PC-3 (cell line): ENCODE measurements at regions not wholly inside any gene's neighbourhood (a gene's known extent, or its start where the extent isn't known, plus 50 kb on each side); places are given as distances from the start of the nearest gene placed in this dataset.

Experiments
- ATAC-seq: fragments of 200-7000 bp; cut with Tn5 transposase; 2 replicates; pipeline ENCODE4 v1.9.1; 2020; ENCODE audit warnings: mild to moderate bottlenecking, moderate library complexity
- BruUV-seq: library from RNA; stranded (reverse); fragments of 400-500 nt; replicated peaks from 2 replicates; lab custom pipeline; 2021; lab: Mats Ljungman, UMichigan
- CTCF ChIA-PET: fragments of 300-600 bp; sonication (Branson Sonifier 250); formaldehyde crosslinking; loops from one replicate; lab custom pipeline; 2022; ENCODE audit warnings: antibody characterized with exemption; lab: Charles Lee
- POLR2A ChIA-PET: fragments of 300-600 bp; sonication (Branson Sonifier 250); formaldehyde crosslinking; loops from one replicate; lab custom pipeline; 2022; ENCODE audit warnings: antibody characterized with exemption; ENCODE audit not compliant: unreplicated experiment; lab: Charles Lee
- DNase-seq: peaks from one replicate; pipeline ENCODE4 v3.0.0-alpha.2; 2015
- H2AFZ ChIP-seq: fragments of 300-600 bp; sonication (generic); 2 replicates; pipeline ENCODE4 v1.6.0; 2016; ENCODE audit warnings: antibody characterized with exemption, low read length
- H3F3A ChIP-seq: fragments of 300-600 bp; sonication (generic); one replicate; pipeline ENCODE4 v1.6.0; 2017; ENCODE audit warnings: antibody characterized with exemption, low read length, control low read depth, mild to moderate bottlenecking; ENCODE audit not compliant: unreplicated experiment
- H3K27ac ChIP-seq: fragments of 300-600 bp; sonication (generic); 2 replicates; pipeline ENCODE4 v1.5.1; 2016; ENCODE audit warnings: mild to moderate bottlenecking, low read length
- H3K27me3 ChIP-seq: fragments of 300-600 bp; sonication (generic); 2 replicates; pipeline ENCODE4 v1.6.1; 2016; ENCODE audit warnings: low read length, mixed read lengths
- H3K36me3 ChIP-seq: fragments of 300-600 bp; sonication (generic); 2 replicates; pipeline ENCODE4 v1.6.1; 2016; ENCODE audit warnings: low read depth, mixed run types, low read length, mixed read lengths
- H3K4me1 ChIP-seq: fragments of 300-600 bp; sonication (generic); 2 replicates; pipeline ENCODE4 v1.5.1; 2016; ENCODE audit warnings: low read length; ENCODE audit not compliant: insufficient read depth
- H3K4me2 ChIP-seq: fragments of 300-600 bp; sonication (generic); 2 replicates; pipeline ENCODE4 v1.6.0; 2016; ENCODE audit warnings: low read length
- H3K4me3 ChIP-seq: fragments of 300-600 bp; sonication (generic); 2 replicates; pipeline ENCODE4 v1.5.1; 2016; ENCODE audit warnings: mild to moderate bottlenecking, low read length, mixed read lengths
- H3K79me2 ChIP-seq: fragments of 300-600 bp; sonication (generic); 2 replicates; pipeline ENCODE4 v1.6.1; 2017; ENCODE audit warnings: low read length, mixed read lengths
- H3K9ac ChIP-seq: fragments of 300-600 bp; sonication (generic); 2 replicates; pipeline ENCODE4 v1.6.0; 2016; ENCODE audit warnings: mild to moderate bottlenecking, low read length
- H3K9me2 ChIP-seq: fragments of 300-600 bp; sonication (generic); replicated peaks from 2 replicates; pipeline ENCODE4 v1.6.1; 2016; ENCODE audit warnings: mixed run types, low read length, mixed read lengths
- H3K9me3 ChIP-seq: fragments of 300-600 bp; sonication (generic); 2 replicates; pipeline ENCODE4 v1.6.1; 2016; ENCODE audit warnings: low read length, mixed read lengths
- H4K20me1 ChIP-seq: fragments of 300-600 bp; sonication (generic); 2 replicates; pipeline ENCODE4 v1.6.1; 2016; ENCODE audit warnings: low read length, mixed read lengths
- CTCF ChIP-seq: fragments of 300-600 bp; sonication (generic); conservative IDR thresholded peaks from 2 replicates; pipeline ENCODE4 v1.5.1; 2017; ENCODE audit warnings: antibody characterized with exemption, low read depth, mild to moderate bottlenecking, low read length
- EZH2 ChIP-seq: fragments of 300-600 bp; sonication (generic); IDR thresholded peaks from one replicate; pipeline ENCODE4 v1.6.1; 2017; ENCODE audit warnings: antibody characterized with exemption, mild to moderate bottlenecking, low read length; ENCODE audit not compliant: unreplicated experiment
- EZH2phosphoT487 ChIP-seq: fragments of 300-600 bp; sonication (generic); IDR thresholded peaks from 2 replicates; pipeline ENCODE4 v1.6.1; 2018; ENCODE audit warnings: mild to moderate bottlenecking, antibody characterized with exemption, low read length, borderline replicate concordance
- intact Hi-C: fragments of 100-400 bp; cut with micrococcal nuclease; formaldehyde crosslinking; loops from 2 replicates; pipeline ENCODE4 v1.9.0; 2023

DNA sequence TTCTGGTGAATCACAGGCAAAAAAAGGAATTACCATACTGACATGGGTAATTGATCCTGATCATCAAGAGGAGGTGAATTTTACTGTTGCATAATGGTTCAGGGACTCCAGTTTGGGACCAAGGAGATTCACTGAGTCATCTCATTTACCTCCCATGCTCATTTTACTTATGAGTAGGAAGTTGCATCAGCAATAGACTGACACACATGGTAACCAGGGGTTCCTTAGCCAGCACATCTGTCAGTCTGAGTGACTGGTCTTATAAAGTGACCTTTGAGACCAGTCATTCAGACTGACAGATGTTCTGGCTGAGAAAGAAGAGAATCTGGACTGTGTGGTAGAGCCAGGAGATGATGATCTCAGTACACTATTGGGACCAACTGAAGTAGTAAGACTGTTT is 384.6 kb upstream of the CD180 start:
- H3K9me2 ChIP-seq = no peaks in the 10 kb centered on the region
- H3K9ac ChIP-seq = no peak overlapping the region
- no peak overlapping the region for H3K4me2 ChIP-seq
- no peak overlapping the region for H3K27ac ChIP-seq
- no peaks in the 10 kb centered on the region for H3K27me3 ChIP-seq
- H3K9me3 ChIP-seq = no peaks in the 10 kb centered on the region
- ATAC-seq (no peak), DNase-seq (no peak)
- H2AFZ ChIP-seq = no peak overlapping the region
- H3K36me3 ChIP-seq = no peaks in the 10 kb centered on the region
- peaks cover 10% of the 10 kb centered on the region; the same call in 1 of the 2 replicates for H3K4me1 ChIP-seq
- H3K4me3 ChIP-seq = no peak overlapping the region
- ChIA-PET CTCF (no interaction called here), POLR2A (no interaction called here)
- H4K20me1 ChIP-seq = no peaks in the 10 kb centered on the region
- no peaks in the 10 kb centered on the region for H3F3A ChIP-seq
- no peaks in the 10 kb centered on the region for H3K79me2 ChIP-seq
- intact Hi-C loops = no loop called here
- TF ChIP-seq CTCF (no peak), EZH2 (no peak), EZH2phosphoT487 (no peak)
- BruUV-seq = no TSS peak

GRCh38 chr5:67578011-67578410 is 381.4 kb upstream of the CD180 start:
- Histone ChIP-seq H2AFZ (no peak overlapping the region), H3K9me3 (no peaks in the 10 kb centered on the region), H3K79me2 (no peaks in the 10 kb centered on the region), H3K4me2 (0 out of 2 replicates have a peak overlapping the region, but pooled peaks have one; percentile 5), H3K9ac (no peak overlapping the region), H3F3A (no peaks in the 10 kb centered on the region), H3K4me1 (peaks cover 10% of the 10 kb centered on the region; the same call in 1 of the 2 replicates), H3K4me3 (no peak overlapping the region), H3K9me2 (no peaks in the 10 kb centered on the region), H3K36me3 (no peaks in the 10 kb centered on the region), H3K27me3 (no peaks in the 10 kb centered on the region), H3K27ac (no peak overlapping the region), H4K20me1 (no peaks in the 10 kb centered on the region)
- ChIA-PET CTCF (no interaction called here), POLR2A (no interaction called here)
- intact Hi-C loops = no loop called here
- DNase-seq (peak; percentile 6), ATAC-seq (no peak)
- no TSS peak for BruUV-seq
- TF ChIP-seq CTCF (no peak), EZH2phosphoT487 (no peak), EZH2 (no peak)

- Histone ChIP-seq H3K4me1 (peaks cover 10% of the 10 kb centered on the region; the same call in 1 of the 2 replicates), H3K36me3 (no peaks in the 10 kb centered on the region), H3K9me2 (no peaks in the 10 kb centered on the region), H3K9me3 (no peaks in the 10 kb centered on the region), H3K27me3 (no peaks in the 10 kb centered on the region), H4K20me1 (no peaks in the 10 kb centered on the region), H3K79me2 (no peaks in the 10 kb centered on the region), H3K9ac (no peak overlapping the region), H3F3A (no peaks in the 10 kb centered on the region), H3K27ac (no peak overlapping the region), H2AFZ (no peak overlapping the region), H3K4me3 (no peak overlapping the region), H3K4me2 (0 out of 2 replicates have a peak overlapping the region, but pooled peaks have one; percentile 5)
- intact Hi-C loops = no loop called here
- ATAC-seq (peak; percentile 61), DNase-seq (peak; percentile 60)
- no peak for TF ChIP-seq EZH2
- TF ChIP-seq EZH2phosphoT487 = no peak
- no peak for TF ChIP-seq CTCF
- ChIA-PET POLR2A (no interaction called here), CTCF (no interaction called here)
- no TSS peak for BruUV-seq
Observed at GRCh38 chr5:67577424-67577823, 380.8 kb upstream of the CD180 start.
